ELF-1 (cell line): ENCODE measurements at regions not wholly inside any gene's neighbourhood (a gene's known extent, or its start where the extent isn't known, plus 50 kb on each side); places are given as distances from the start of the nearest gene placed in this dataset.
"Not testable (repeated sequence)": the region's sequence is repeated elsewhere in the genome, so short reads cannot be mapped to it uniquely, and the experiment has no call there.

Experiments
- DNase-seq: peaks from one replicate; pipeline ENCODE4 v3.0.0-alpha.2; 2016; ENCODE audit warnings: low read depth, low spot score

DNA sequence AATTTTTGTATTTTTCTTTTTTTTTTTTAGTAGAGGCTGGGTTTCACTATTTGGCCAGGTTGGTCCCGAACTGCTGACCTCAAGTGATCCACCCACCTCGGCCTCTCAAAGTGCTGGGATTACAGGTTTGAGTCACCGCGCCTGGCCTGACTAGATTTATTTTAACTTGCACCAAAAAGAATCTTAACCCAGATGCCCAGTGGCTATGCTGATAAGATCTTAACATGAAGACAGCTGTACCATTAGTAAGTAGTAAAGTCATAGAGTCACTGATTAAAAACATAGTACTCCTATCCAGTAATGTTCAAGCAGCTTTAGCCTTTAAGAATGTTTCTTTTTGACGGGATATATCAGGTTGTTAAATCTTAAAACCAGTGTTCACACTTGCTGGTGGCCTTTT, 1061.8 kb upstream of the FLRT2 start:
- DNase-seq, result no peak

DNA sequence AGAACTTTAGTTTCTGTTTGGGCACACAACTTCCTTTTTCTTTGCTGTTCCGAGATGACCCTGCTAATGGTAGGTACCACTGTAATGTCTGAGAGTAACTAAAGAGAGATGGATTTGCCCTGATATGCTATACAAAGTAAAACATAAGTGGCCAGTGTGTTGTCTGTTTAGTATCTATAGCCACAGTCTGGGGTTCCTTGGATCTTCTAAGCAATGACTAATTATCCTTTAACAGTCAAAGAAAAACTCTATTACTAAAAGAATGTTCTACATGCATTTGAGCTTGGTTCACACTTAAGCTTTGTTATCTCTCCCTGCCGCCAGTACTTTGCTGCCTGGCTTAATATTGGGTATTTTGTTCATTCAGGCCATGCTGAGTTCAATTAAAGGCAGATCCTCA, 1051.9 kb upstream of the FLRT2 start:
- no peak for DNase-seq

DNA sequence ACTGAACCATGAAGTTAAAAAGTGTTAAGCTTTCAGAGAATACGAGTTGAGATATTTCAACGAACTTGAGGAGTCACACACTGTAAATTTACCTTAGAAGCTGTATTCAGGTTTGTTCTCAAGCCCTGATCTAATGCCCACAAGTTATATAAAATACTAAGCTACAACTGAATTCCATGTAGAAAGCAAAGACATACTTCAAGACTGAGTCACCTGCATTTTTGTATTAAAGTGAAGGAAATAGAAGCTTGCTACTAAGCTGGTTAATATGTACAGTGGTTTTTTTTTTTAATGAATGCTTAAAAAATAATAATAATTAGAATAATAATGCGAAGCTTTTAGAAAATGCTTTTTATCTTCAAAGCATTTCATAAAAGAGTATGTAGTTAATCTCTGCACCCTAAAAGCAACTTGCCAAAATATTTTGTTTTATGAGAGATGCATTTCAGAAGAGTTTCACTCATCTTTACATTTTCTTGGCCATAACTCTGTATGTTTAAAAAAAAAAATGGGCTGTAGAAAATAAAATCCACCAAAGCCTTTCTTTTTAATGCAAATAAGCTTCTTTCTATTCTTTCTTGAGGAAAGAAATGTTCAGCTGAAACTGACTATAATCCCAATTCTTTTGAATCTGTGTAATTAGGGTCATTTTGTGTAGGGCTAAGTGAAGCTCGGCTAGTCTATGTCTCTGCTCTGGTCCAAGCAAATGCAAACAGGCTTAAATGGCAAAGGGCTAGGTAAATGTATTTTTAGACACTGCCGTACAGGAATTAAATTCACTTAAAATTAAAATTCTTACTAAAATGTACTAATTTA, 1047.5 kb upstream of the FLRT2 start:
- DNase-seq, result no peak

DNA sequence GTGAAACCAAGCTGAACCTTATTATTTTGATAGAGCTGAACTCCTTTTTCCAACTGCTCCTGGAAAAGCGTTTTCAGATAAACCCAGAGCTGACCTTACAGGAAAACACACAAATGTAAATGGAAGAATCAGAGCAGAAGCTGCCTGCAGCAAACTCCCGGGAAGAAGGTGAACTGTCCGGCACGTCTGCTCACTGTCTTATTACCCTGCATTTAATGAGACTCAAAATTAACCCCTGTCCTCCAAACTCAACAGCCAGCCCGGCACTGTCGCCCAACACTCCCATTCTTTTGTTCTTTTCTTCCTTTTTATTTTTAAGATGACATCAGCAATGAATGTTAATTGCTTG, 1046.9 kb upstream of the FLRT2 start:
- peak; percentile 27 for DNase-seq

DNA sequence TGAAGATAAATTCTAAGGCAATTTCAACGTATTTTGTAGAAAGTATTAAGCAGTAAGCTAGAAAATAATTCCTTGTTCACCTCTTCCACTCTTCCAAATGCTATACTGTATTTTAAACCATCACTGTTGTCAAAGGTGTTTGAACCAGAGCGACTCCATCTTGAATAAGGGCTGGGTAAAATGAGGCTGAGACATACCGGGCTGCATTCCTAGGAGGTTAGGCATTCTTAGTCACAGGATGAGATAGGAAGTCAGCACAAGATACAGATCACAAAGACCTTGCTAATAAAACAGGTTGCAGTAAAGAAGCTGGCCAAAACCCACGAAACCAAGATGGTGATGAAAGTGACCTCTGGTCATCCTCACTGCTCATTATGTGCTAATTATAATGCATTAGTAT, 1045.7 kb upstream of the FLRT2 start:
- not testable (repeated sequence) for DNase-seq

DNA sequence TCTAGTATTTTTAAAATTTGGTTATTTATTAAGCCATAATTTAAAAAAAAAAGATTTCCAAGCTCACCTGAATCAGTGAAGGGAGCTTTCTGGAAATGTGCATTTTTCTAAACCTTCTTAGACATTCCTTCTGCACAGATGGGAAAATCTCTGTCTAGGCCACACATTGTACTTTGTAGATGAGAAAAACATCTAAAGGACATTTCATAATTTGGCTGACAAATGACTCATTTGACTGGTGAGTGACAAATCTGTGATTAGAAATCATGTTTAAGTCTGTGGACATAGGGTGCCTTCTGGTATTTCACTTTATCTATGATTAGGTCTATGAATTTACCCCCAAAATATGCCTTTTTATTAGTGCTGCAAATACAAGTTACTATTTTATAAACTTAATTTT, 1044.9 kb upstream of the FLRT2 start:
- no peak for DNase-seq

DNA sequence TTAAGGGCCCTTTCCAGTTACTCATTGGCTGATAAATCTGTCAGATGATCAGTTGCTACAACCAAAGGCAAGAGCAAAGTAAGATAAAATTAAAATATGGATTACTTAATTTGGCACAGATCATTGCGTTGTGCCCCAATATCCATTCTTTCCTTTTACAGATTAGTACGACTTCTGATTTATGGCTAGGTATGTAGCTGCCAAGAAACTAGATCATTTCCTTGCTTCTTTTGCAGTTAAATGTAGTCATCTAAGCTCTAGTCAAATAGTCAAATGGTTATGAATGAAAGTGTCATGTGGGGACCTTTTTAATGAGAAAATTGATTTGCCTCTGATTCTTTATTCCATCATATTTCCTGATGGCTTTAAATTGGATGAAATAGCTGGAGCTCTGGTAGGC, 1039.9 kb upstream of the FLRT2 start:
- no peak for DNase-seq

DNA sequence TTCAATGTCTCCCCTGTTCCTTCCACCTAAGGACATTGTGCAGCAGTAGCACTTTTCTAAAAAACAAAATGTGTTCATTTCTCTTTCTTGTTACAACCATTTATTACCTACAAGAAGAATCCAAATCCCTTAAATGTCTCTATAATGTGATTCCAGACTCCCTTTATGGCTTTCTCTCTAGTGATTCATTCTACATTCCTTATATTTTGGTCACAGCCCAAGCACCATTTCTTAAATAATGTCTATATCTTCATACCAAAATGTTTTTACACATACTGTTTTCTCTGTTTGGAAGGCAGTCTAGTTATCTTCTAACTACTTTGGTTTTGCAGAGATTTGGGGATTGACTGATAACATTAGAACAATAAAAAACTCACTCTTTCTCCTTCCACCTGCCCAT, 1037.3 kb upstream of the FLRT2 start:
- DNase-seq, result no peak

DNA sequence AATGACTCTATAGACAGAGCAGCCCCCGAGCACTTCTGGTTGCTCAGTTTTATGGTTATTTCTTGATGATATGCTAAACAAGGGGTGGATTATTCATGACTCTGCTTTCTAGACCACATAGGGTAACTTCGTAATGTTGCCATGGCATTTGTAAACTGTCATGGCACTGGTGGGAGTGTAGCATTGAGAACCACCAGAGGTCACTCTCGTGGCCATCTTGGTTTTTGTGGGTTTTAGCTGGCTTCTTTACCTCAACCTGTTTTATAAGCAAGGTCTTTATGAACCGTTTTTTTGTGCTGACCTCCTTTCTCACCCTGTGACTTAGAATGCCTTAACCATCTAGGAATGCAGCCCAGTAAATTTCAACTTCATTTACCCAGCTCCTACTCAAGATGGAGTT, 1036.2 kb upstream of the FLRT2 start:
- DNase-seq, result peak; percentile 13

DNA sequence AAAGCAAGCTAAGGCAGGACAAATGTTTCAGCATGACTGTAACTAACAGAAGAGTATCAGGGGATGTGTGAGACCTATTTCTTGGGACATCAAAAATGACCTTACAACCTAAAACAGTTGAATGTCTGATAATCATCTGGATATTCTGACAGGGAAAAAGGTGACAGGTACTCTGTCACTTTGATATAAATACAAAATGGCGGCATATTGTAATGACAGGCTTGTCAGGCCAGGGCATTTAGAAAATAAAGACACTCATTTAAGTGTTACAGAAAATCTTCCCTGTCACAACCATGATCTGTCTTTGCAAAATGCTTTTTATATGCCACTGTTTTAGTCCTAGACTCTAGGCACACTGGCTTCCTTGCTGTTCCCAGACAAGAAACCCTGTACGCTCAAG, 1033.3 kb upstream of the FLRT2 start:
- DNase-seq, result no peak

DNA sequence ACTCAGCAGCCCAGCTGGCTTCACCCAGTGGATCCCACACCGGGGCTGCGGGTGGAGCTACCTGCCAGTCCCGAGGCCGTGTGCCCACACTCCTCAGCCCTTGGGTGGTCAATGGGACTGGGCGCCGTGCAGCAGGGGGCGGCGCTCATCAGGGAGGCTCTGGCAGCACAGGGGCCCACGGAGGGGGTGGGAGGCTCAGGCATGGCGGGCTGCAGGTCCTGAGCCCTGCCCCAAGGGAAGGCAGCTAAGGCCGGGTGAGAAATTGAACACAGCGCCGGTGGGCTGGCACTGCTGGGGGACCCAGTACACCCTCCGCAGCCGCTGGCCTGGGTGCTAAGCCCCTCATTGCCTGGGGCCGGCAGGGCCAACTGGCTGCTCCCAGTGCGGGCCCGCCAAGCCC, 1017.1 kb upstream of the FLRT2 start:
- DNase-seq, result not testable (repeated sequence)

DNA sequence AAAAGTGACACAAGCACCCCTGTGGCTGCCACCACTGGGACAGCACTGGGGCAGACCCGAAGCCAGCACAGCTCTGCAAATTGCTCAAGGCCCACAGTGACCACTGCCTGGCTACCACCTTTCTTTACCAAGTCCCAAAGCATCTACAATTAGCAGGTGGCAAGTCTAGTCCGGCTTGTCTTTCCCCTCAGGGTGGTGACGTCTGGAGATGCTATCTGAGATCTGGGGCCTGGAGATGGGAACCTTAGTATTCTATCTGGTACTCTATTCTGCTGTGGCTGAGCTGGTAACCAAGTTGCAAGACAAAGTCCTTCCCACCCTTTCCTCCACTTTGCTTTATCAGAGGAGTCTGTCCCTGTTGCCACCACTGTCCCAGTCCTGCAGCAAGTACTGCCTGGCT, 1010.1 kb upstream of the FLRT2 start:
- peak; percentile 42 for DNase-seq

DNA sequence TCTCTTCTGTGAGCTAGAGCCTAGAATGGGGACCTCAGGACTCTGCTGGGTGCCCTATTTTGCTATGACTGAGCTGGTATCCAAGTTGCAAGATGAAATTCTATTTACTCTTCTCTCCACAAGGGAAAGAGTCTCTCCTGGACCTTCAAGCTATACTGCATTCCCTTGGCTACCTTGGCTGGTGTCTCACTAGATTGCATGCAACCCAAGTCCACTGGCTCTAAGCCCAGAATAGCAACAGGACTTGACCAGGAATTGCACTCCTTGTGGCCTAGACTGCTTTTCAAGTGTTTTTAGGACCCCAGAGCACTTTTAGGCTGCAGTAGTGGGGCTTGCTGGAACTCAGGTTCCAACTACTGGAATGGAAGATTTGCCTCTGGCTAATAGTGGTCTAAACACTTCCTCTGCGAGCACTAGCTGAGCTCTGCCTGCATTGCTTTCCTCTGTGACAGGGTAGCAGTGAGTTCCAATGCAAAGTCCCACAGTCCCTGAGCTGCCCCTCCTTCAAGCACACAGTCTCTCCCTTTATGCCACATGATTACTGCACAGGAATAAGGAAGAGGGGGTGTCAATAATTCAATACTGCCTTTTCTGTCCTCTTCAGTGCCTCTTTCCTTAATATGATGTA, 1009.1 kb upstream of the FLRT2 start:
- peak; percentile 8 for DNase-seq

DNA sequence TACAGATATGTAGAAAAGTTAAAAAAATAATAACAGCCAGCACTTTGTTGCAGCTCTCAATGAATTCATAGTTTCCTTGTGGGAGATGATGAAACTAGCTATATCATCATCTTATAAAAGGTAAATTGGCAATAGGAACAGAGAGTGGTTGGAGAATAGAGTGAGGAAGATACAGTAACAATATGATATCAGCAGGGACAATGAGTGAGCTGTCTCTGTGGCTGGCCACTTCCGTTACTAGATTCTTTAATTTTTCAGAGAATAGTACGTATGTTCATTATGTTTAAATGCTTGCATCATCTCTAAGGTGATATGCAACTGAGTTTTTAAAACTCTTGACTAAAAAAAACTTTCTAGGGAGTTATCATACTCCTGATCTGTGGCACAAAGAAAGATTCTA, 1006.2 kb upstream of the FLRT2 start:
- DNase-seq, result no peak

DNA sequence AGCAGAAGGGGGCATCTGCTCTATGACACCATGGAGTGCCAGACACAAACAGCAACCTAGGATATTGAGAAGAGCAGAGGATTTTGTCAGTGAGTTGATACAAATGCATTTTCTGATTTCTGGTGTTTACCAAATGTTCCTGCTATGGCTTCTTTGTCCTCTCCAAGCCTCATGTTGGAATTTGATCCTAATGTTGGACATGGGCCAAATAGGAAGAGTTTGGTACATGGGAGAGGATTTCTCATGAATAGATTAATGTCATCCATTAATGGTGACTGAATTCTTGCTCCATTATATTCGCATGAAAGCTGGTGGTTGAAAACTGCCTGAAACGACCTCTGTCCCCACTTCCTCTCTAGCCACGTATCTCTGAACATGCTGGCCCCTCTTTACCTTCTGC, 1002.2 kb upstream of the FLRT2 start:
- no peak for DNase-seq

DNA sequence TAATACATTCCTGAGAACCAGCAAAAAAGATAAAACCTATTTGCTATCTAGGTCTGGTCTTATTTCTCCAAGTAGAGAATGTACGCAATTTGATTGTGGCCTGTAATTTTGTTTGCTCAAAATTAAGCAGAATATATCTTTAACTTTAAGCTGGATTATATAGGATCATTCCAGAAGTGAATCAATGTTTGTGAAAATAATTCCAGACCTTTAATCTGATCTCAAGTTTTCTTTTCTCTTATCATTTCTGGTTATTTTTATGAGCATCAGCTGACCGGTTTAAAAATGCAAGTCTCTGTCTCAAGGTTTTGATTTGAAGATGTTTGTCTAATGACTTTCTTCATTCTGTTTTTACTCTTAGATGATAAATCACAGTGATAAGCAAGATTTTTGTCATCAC, 997.9 kb upstream of the FLRT2 start:
- DNase-seq, result no peak

DNA sequence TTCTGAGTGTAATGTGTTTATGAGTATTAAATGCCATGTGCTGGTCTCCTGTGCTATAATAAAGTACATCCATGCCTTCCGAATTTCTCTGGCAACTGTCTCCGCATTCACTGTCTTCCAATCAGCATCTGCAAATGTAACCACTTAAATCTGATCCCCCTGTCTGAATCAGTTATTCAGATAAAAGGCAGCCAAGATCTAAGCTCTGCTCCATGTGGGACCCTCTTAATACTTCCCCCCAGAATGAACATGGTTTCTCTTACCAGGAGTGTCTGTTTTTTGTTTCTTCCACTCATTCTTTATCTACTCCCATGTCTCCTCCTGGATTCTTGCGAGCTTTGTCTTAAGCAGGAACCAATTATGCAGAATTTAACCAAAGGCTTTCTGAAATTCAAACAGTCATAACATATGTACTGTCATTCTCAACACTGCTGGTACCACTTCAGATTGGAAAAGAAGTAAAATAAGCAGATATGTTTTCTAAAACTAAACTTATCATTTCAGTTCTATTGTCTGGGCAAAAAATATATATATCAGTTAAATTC, 996.7 kb upstream of the FLRT2 start:
- no peak for DNase-seq

DNA sequence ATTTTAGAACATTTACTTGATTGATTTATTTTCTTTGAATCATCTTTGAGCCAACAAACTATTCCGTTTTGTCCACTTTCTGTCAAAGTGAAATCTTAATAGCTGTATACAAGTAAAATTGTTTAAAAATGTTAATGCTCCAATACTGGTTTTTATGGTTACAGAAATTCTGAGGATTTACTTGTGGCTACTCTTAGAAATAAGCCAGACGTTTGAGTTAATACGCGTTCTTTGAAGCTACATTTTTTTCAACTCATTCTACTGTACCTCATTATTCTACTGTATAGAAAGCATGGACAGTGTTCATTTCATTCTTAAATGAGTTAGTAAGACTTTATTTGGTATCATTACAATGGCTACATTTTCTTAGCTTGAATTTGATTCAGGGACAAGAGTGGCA, 996.2 kb upstream of the FLRT2 start:
- no peak for DNase-seq

DNA sequence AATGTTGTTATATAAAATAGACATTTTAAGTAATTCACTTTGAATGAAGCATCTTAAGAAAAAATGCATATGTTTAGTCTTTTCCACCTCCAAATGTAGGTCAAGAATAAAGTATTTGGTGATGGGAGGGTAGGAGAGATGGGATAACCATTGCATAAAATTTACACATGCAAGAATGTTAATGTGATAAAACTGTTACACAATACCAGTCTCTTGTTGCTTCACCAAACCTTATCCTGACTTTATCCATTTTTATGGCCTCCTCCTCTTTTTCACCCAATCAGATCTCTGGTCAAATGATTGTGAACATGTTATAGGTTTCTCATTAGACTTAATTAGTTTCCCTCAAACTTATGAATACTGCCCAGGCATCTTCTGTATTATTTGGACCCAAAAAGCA, 994.5 kb upstream of the FLRT2 start:
- no peak for DNase-seq

DNA sequence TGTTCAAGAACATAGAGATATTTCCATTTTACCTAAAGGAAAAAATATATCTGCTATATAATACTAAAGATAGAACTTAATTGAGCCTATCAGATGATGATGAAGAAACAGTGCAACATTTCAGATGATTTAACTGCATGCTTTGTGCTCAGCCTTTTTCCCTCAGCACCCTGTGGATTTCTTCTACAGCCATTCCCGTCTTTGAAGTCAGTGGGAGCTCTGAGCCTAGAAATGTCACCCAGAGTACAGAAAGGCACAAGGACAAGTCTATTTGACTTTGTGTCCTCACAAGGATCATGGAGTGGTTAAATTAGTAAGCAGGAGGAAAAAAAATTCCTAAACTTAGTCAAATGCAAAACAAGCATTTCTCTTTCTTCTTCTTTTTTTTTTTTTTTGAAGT, 994.0 kb upstream of the FLRT2 start:
- DNase-seq, result no peak

DNA sequence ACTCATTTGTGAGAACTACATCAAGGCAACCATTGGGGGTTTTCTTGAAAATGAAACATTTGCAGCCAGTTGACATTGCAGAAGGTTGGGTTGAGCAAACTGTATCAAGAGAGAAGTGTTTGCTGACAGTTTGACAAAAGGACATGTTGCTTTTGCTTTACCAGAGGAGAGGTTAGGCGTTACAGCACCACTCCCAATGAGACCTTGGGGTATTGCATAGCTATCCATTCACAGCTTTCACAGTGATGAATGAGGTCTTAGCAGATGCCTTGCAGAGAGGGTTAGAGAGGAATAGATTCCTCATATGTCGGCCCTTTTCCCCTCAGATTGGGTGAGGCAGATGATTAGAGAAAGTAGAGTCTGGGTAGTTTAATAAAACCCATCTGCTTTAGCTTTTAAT, 988.9 kb upstream of the FLRT2 start:
- DNase-seq, result no peak

DNA sequence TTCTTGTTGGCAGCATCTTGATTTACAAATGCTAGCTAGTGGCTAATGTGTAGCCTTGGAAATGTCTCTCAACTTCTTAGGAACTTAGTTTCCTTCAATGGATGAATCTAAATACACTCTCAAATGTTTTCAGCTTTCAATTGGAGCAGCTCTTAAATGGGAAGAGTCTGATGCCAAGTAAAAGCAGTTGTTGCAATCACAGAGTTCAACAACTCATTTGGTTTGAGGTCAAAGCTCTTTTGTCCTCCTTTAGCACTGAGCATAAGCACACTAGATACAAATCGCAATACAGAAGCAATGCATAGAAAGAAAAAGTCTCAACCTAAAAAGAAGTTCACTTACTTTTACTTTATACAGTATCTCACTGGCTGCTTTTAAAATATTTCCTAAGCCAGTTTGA, 986.1 kb upstream of the FLRT2 start:
- DNase-seq, result no peak

DNA sequence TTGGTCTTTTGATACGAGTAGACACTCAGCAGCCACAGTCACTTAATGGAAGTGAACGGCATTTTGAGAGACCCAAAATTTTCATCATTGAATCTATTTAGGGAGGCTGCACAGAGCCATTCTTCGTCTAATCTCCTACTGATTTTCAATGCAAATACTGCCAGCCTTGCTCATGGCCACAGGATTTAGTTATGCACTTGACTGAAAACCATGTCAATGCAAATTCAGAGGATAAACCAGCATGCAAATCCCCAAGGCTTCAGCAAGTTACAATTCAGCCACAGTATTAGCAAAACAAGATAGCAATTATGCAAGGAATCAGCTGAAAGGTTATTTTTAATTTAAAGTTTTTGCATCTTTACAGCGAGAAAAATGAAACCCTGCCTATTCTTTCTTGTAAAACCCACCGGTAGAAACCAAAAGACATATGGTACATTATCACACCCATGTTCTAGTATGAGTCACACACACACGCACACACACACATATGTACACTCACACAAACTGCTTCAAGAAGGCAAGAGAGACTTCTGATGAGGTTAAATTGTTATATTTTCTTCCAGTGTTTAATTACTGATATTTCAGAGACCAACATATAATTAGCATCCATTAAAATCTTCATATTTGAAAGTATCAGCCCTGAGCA, 985.3 kb upstream of the FLRT2 start:
- DNase-seq, result no peak
